ENCODE measurements at regions not wholly inside any gene's neighbourhood (a gene's known extent, or its start where the extent isn't known, plus 50 kb on each side); places are given as distances from the start of the nearest gene placed in this dataset.

DNA sequence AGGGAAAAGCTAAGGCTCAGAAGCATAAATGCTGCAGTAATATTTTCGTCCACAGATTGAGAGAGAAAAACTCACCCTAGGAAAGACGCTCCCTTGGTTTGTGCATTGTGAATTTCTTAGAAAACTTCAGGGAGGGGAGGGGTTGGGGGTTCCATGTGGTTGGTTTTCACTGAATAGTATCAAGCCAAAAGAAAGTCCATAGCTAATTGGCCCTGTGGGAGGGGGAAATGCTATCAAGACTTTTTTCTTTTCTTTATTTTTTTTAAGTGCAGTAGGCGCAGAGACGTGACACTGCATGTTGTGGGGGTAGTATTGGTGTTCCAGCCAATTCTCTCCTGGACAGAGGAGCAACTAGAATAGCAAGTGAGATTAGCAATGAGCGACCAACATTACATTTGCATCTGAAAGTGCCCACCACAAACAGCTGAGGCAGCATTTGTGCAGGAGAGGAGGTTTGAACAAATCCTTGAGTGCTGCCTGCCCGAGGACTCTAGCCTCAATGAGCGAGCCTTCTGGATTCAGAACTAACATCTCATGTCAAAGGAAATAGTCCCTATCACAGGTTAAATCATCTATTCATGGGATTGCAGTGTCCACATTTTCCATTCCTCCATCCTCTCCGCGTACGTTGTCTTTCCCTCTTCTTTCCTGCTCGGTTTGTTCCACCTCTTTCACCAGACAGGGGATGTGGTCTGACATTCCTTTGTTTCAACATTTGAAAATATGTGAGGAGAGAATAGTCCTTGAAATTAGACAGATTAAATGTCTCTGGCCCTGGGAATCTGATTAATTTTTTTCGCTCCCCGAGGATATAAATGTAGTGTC, 118.0 kb upstream of the MARK1 start:
- DNase-seq = no peak

DNA sequence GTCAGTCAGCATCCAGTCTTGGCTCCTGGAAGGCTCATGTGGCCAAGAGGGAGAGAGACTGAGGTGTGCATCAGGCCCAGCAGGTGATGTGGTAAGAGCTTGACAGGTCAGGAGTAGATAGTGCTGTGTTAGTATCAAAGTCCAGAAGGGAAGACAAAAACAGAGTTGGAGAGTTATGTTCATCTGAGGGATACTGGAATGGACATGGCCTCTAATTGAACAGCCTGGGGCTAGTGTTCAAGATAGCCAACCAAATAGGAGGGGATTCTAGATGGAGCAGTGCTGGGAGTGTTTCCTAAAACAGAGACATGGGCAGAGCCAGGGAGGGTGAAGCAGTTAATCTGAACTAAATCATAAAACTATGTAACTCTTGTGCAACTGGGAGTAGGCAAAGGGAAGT, 120.7 kb upstream of the MARK1 start:
- DNase-seq = no peak

DNA sequence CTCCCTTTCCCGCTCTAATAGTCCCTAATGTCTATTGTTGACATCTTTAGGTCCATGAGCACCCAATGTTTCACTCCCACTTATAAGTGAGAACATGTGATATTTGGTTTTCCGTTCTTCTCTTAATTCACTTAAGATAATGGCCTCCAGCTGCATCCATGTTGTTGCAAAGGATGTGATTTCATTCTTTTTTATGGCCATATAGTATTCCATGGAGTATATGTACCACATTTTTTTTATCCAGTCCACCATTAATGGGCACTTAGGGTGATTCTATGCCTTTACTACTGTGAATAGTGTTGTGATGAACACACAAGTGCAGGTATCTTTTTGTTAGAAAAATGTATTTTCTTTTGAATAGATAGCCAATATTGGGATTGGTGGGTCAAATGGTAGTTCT, 126.0 kb upstream of the RAB3GAP2 start:
- DNase-seq = no peak

DNA sequence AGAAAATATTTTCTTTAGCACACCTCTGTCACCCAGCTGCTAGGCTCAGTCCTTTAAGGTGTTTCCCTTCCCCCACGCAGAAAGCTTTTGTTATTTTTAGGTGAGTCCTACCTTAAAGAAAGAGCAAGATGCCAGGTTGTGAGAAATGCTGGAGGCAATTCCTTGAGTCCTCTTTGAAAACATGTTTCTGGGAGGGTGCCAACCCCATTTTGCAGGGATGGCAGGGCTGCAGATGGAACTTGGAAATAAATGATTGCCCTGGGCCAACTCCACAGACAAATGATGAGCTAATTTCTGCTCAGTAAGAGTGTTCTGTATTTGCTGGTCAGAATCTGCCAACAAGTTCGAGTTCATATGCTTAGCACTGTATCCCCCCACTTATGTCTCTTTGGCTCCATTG, 119.2 kb upstream of the RAB3GAP2 start:
- DNase-seq = no peak

DNA sequence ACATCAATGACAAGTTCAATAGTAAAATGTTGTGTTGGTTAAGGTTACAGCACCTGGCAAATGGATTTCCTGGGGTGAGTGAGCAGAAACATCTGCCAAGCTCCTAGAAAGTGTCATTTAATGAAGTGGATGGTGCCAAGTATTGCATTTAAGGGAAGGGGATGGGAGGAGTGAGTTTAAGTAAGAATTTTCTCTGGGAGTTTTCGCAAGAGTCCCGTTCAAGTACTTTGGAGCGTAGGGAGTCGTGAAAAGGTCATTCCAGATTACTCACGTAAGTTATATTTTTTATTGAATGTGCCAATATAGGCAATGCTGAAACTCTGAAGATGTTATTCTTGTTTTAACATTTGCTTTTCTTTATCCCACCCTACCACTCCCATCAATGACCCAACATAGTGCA, 117.4 kb upstream of the RAB3GAP2 start:
- no peak for DNase-seq

DNA sequence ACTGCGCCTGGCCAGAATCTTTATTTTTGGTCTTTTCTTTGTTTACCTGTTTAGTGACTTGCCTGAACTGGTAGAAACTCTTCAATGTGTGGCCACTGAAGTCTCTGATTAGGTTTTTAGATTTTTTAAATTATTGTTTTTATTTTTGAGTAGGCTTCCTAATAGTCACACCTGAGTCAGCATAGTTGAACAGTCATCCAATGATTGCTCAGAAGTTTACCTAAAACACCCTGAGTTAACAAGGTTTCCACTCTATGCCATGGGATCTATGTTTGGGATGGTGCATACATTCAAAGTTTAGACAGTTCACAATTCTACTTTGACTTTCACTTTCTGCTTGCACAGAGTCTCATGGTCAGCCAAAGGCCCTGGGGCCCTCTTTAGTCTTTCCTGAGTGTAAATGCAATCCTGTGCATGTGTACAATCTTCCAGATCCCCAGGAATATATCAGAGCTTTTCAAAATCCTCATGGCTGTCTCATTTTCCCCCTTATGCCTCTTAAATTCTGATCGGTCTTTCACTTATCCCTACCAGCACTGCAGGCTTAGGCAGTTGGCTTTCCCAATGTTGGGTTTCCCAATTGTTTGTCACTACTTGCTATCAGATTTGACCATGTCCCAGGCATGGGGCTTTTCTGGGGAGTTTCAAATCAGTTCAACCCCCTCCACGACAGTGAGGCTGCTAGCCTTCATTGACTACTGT, 114.4 kb upstream of the RAB3GAP2 start:
- no peak for DNase-seq

DNA sequence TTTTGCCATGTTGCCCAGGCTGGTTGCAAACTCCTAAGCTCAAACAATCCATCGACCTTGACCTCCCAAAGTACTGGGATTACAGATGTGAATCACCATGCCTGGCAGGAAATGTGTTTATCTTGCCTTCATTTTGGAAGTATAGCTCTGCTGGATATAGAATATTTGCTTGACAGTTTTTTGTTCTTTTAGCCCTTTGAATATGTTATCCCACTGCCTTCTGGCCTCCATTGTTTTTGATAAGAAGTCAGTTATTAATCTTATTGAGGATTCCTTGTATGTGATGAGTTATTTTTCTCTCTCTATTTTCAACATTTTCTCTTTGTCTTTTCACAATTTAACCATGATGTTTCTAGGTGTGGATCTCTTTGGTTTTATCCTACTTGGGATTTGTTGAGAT, 112.9 kb upstream of the RAB3GAP2 start:
- DNase-seq = no peak

DNA sequence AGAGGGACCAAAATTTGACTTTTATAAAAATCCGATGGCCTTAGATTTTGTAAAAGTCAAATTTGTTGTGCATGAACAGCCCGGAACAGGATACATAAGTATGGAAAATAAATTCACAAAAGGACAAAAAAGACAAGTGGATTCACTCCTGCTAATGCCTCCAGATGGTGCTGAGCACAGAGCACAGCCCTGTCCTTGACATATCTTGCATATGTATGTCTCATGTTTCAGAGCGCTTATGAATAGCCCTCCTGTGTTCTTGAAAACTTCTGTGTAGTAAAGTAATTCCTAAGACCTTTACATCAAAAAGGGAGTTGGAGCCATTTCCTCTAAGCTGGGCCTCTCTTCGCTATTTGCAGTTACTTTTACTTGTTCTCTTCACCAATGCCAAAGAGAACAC, 110.7 kb upstream of the RAB3GAP2 start:
- DNase-seq = no peak

DNA sequence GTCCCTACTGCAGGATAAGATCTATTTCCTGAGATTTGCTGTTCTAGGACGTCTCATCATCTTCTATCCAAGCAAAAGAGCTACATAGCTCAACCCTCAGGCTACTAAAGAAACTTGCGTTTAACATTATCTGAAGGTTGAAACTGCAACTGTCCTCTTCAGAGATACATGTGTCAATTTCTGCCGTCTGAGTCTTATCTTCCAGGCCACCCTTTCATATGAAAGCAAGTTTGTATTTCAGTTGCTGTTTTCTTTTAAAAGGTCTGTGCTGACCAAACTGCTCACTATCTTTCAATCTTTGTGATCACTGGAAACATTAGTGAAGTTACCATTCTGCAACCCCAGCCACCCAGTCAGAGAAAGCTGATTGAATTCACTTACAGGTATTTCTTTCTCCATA, 108.6 kb upstream of the RAB3GAP2 start:
- DNase-seq = no peak

DNA sequence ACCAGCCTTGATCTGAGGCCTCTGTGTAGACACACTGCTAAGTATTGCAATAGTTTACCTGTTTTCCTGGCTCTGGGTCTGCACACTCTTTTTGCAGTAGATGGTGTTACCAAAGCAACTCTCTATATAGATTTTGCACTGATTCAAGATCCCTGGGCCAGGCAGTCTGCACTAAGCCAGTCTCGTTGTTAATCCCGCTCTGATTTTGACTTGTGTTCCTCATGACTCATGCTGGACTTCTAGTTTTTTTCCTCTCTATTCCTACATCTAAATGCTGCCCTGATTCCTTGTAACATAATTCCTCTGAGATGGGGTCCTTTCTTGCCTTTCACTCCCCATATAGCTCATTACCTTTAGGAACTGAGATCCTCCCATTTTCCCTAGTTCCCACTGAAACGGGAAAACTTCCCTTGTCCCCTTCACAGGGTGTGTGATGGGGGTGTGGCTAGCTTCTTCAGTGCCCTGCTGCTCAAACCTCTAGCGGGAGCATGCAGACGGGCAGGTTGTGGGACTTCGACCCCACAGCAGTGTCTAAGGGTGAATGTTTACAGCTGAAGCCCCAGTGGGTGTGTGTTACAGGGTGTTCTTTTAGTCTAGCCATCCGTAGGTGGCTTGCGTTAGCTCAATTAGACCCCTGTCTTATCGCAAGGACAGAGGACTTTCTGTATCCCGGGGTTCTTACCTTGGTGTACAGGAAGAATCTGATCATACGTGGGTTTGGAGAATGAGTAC, 106.5 kb upstream of the RAB3GAP2 start:
- DNase-seq = no peak

DNA sequence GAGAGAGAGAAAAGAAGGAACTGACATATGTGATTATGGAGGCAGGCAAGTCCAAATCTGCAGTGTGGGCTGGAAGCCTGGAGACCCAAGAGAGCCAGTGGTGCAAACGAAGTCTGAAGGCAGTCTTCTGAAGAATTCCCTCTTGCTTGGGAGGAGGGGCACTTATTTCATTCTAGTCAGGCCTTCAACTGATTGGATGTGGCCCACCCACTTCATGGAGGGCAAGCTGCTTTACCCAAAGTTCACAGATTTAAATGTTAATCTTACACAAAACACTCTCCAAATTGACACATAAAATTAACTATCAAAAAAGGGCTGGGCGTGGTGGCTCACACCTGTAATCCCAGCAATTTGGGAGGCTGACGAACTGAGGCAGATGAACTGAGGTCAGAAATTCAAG, 103.5 kb upstream of the RAB3GAP2 start:
- no peak for DNase-seq

DNA sequence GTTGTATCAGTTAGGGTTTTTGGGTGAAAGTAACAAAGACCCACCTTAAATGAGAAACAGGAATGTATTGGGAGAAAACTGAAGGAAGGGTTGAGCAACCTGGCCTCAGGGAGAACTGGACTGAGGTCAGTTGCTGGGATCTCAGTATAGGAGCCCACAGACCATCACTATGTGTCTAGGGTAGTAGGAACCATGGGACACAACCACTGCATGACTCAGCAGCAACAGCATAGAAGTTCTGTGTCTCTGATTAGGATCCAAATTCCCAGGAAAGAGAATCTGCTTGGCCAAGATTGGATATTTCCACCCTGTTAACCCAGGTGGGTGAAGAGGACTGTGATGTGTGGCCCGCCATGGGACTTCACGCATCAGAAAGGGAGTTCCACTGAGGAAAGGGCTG, 102.2 kb upstream of the RAB3GAP2 start:
- no peak for DNase-seq

DNA sequence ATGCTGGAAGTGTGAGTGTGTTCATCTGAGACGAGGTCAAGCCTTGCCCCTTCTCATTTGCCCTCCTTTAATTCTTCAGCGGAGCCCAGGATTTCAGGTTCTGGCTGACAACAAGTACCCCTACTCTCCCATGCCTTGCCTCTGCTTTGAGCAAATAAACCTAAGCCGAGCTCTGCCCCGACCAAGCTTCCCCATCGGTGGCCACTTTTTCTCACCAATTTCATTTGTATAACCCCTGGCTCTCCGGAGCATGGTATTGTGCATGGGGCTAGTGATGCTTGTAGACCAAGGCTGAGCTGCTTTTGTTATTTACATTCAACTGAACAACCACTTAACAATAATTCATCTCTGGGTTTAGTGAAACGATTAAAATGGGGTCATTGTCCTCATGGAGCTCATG, 100.2 kb upstream of the RAB3GAP2 start:
- DNase-seq = no peak

DNA sequence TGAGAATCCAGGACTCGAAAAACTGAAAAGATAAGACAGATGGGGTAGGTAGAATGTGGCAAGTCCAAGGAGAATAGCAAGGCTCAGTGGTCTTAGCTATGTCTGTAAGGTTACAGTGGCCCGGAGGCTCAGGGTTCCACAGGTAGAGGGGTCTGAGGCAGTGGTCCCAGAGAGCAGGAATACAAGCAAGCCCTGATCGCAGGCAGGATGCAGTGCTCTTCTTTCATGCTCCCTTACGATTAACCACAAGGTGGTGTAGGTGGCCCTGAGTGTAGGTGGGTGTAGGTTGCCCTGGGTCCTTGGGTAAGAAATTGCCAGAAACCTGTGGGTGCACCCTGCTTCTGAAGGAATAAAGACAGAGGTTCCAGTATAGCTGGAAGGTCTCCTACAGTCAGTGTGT, 99.1 kb upstream of the RAB3GAP2 start:
- no peak for DNase-seq

DNA sequence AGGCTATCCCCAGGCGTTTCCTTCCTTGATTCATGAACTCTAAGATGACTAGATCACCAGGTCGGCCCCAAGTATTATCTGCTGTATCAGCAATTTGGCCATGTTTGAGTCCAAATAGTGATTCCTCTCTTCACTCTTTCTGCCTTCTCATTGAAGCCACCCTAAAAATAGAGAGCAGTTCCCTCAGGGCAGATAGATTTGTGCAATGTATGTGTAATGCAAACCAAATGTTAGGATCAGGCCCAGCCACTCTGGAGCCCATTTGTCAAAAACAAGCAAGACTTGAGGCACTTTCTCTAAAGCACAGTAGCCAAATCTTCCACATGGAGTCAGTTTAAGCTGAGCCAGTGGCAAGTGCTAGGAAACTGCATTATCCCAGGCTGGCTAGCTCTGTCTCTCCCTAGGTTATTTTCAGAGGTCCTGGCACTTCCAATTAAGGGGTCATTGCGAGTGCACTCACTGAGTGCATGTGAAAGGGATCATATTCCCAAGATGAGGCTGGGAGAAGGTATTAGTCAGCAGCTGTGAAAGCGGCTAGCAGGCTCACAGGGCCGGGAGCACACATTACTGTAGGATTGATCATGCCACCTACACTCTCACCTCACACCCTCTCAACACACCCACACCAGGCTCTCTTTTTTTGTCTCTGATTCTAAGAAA, 97.9 kb upstream of the RAB3GAP2 start:
- DNase-seq = no peak

DNA sequence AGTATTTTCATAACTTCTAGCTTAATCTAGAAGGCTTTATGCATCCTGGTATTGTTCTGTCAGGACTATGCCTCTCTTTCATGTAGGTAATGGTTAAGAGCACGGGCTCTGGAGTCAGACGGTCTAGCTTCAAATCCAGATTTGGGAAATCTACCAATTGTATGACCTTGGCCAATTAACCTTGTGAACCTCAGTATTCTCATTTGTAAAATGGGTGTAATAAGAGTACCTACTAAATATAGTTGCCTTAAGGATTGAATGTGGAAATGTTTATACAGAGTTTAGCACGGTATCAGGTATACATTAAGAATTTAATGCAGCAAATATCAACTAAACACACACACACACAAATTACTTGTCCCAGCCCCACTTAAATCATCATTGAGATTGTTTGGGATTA, 97.3 kb upstream of the RAB3GAP2 start:
- no peak for DNase-seq

DNA sequence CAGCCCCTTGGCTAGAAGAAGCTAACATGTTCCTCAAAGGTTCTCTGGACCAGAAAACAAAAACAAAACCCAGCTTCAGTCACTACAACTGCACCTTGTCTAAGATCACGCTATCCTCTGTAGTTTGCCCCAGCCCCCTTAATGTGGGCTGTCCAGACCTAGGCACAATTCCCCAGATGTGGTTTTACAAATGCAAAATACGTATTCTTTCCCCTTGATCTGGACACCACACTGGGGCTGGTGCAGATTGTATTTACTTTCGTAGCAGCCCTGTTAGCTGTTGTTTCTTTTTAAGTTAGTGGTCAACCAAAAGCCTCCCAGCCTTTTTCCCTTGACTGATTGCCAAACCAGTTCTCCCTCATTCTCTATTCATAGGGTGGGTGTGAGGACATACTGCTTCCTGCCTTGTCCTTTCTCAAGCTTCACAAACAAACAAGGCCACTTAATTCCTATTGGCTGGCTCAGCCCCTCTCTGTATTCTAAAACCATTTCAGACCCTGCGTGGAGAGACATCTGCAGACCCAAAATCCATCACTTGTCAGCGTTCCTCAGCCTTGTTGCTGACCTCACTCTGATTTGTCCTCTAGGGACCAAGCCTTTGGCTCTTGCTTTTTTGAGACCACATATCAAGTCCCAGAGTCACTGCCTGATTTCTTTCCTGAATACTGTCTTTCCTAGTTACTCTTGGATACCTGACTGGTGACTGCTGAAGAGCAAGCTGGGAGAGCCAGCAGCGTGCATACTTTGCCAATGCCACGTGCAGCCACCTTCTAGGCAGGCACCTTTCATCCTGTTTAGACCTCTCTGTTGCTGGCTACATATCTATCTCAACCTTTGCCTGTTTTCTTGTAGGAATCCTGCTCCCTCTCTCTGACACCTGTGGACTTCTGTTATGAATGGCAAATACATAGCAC, 96.4 kb upstream of the RAB3GAP2 start:
- no peak for DNase-seq

DNA sequence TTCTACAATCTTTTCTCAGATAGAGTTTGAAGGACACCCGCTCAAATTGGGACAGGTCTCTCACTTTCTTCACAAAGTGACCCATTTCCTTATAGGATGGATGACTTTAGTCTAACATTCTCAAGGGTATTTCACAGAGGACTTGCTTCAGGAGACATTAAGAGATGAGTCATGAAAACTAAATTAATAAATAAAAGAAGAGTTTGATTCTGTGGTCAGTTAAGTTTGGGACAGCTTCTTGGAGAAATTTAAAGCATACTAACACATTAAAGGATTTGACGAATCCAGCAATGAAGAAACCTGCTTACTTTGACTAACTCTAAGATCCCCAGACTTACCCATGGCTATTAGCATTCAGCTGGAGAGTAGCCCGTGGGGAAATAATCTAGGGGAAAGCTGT, 95.6 kb upstream of the RAB3GAP2 start:
- no peak for DNase-seq

DNA sequence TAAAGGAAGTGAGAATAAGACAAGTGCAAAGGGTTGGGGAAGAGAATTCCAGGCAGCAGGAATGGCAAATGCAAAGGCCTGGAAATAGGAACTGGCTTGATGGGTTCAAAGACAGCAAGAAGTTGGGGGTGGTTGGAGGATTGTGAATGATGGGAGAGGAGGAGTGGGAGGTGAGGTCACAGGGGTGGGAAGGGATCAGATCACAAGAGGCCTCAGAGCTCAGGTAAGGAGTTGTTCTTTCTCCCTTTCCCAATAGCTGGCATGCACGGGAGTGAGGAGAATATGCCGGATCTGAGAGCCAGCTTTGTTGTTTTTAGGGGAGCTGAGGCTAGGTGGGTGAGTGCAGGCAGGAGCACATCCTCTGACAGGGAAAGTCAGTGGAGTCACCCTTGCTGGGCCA, 94.0 kb upstream of the RAB3GAP2 start:
- DNase-seq = no peak

DNA sequence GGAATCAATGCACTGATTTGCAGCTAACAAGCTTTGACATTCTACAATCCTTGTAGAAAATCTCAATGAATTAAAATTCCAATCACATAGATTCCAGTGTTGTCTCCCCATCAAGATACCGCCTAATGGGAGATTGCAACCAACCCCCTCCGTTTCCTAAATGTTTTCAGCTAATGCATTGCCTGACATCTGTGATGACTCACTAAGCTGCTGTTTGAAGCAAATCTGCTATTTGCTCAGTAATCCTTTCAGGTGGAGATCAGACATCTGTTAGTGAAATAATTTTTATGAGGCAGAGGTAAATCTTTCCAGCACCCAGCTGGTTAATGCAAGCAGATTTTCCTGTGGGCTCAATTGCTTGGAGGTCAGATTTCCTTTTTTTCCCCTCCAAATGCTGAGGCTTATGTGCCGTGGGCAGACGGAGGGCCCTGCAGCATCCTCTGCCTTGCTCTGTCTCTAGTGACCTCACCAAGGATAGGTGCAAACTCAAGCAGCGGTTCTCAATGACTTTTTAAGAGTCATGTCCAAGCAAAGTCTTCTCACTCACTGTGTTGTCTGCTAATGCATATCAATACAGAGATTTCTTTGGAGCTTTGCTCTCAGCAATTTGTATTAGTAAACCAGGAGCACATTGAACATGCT, 91.1 kb upstream of the RAB3GAP2 start:
- DNase-seq = no peak

DNA sequence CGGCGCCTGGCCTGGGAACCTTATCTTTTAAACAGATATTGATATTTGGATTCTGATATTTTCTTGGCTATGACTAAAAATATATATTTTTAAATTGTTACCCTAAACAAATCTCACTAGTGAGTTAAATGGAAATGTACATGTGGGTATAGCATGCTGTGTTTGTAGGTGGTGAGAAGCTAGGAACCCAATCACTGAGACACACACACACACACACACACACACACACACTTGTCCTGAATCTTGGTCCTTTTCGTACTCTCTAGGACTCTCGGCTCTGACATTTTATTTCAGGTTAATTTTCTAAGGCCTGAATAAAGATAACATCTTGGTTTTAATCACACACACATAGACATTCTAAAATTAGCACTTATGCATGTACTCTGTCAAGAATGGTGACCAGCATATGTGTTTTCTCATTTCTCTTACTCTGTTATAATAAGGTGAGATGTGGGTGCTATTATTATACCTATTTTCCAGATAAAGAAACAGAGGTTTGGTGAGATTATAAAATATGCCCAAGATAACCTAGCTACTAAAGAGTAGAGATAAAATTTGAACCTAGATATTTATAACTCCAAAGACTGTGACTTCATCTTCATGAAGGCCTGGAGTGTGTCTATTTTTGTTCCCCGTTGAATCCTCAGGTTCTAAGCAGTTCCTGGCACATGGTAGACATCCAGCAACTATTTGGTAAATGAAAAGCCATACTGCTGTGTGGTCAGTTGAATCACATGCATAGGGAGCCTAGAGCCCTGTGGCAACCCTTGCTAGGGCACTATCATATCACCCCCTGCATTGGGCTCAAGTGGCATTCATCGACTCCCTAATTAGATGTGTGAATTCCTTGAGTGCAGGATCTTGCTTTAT, 85.0 kb upstream of the RAB3GAP2 start:
- no peak for DNase-seq

All from T-helper 2 cell (primary cell).